CD4-positive, alpha-beta T cell treated with Interleukin-2 at 100 ng/mL for 4 hours (primary cell): ENCODE measurements at regions not wholly inside any gene's neighbourhood (a gene's known extent, or its start where the extent isn't known, plus 50 kb on each side); places are given as distances from the start of the nearest gene placed in this dataset.
"Not testable (repeated sequence)": the region's sequence is repeated elsewhere in the genome, so short reads cannot be mapped to it uniquely, and the experiment has no call there.

Experiments
- DNase-seq: peaks from one replicate; pipeline ENCODE4 v3.0.0-alpha.2; 2020; ENCODE audit warnings: low spot score

- DNase-seq, result no peak
These were observed 51.0 kb upstream of the PHF24 start for GRCh38 chr9:34907044-34907443.

- peak; percentile 80 for DNase-seq
These were observed 58.4 kb upstream of the PHF24 start for GRCh38 chr9:34899535-34900158.

- DNase-seq, result no peak
These were observed 59.2 kb upstream of the PHF24 start for GRCh38 chr9:34898846-34899245.

- no peak for DNase-seq
These were observed 62.0 kb upstream of the PHF24 start for GRCh38 chr9:34896112-34896511.

GRCh38 chr9:34892886-34893285 is 65.2 kb upstream of the PHF24 start:
- DNase-seq, result no peak

- DNase-seq, result no peak
These were observed 66.7 kb upstream of the PHF24 start for GRCh38 chr9:34891386-34891785.

GRCh38 chr9:34887841-34888240 is 70.2 kb upstream of the PHF24 start:
- no peak for DNase-seq

GRCh38 chr9:34884747-34885189 is 73.3 kb upstream of the PHF24 start:
- DNase-seq, result no peak

- no peak for DNase-seq
These were observed 82.0 kb upstream of the PHF24 start for GRCh38 chr9:34876096-34876495.

GRCh38 chr9:34869390-34869789 is 88.7 kb upstream of the PHF24 start:
- DNase-seq, result no peak

GRCh38 chr9:34866614-34867013 is 91.5 kb upstream of the PHF24 start:
- DNase-seq, result no peak

GRCh38 chr9:34863426-34863825 is 94.7 kb upstream of the PHF24 start:
- DNase-seq, result no peak

- DNase-seq, result no peak
These were observed 95.2 kb upstream of the PHF24 start for GRCh38 chr9:34862836-34863235.

- DNase-seq, result no peak
These were observed 96.0 kb upstream of the PHF24 start for GRCh38 chr9:34862043-34862442.

GRCh38 chr9:34855016-34855415 is 103.1 kb upstream of the PHF24 start:
- DNase-seq, result not testable (repeated sequence)

- no peak for DNase-seq
These were observed 120.1 kb upstream of the CCL21 start for GRCh38 chr9:34830068-34830467.

- DNase-seq, result no peak
These were observed 117.1 kb upstream of the CCL21 start for GRCh38 chr9:34826999-34827538.

- DNase-seq, result no peak
These were observed 115.8 kb upstream of the CCL21 start for GRCh38 chr9:34825775-34826174.

- DNase-seq, result no peak
These were observed 113.8 kb upstream of the CCL21 start for GRCh38 chr9:34823778-34824177.

GRCh38 chr9:34810187-34810524 is 100.2 kb upstream of the CCL21 start:
- DNase-seq, result no peak

- DNase-seq, result no peak
These were observed 99.7 kb upstream of the CCL21 start for GRCh38 chr9:34809504-34810186.

- no peak for DNase-seq
These were observed 93.0 kb upstream of the CCL21 start for GRCh38 chr9:34802916-34803315.

- no peak for DNase-seq
These were observed 87.4 kb upstream of the CCL21 start for GRCh38 chr9:34797367-34797766.

- no peak for DNase-seq
These were observed 87.0 kb upstream of the CCL21 start for GRCh38 chr9:34796924-34797323.
